T-helper 2 cell treated with Interferon-gamma antibody and Interleukin-4, amounts not matched to agents 5 μg/mL and 100 μg/mL, for 36 hours (primary cell): ENCODE measurements at regions not wholly inside any gene's neighbourhood (a gene's known extent, or its start where the extent isn't known, plus 50 kb on each side); places are given as distances from the start of the nearest gene placed in this dataset.

Source experiments
- DNase-seq: peaks from one replicate; pipeline ENCODE4 v3.0.0; 2021; ENCODE audit warnings: low spot score
- H3K27ac Mint-ChIP-seq: one replicate; pipeline ENCODE4 v1.8.0; 2021; ENCODE audit warnings: mild to moderate bottlenecking, mixed read lengths
- H3K27me3 Mint-ChIP-seq: one replicate; pipeline ENCODE4 v1.8.0; 2021; ENCODE audit warnings: low read depth, mixed read lengths
- H3K36me3 Mint-ChIP-seq: one replicate; pipeline ENCODE4 v1.8.0; 2021; ENCODE audit warnings: low read depth, mixed read lengths
- H3K4me1 Mint-ChIP-seq: one replicate; pipeline ENCODE4 v1.8.0; 2021; ENCODE audit warnings: low read depth, mixed read lengths
- H3K4me3 Mint-ChIP-seq: one replicate; pipeline ENCODE4 v1.8.0; 2022; ENCODE audit warnings: mild to moderate bottlenecking, moderate library complexity, mixed read lengths
- H3K9me3 Mint-ChIP-seq: one replicate; pipeline ENCODE4 v1.8.0; 2021; ENCODE audit warnings: mixed read lengths

DNA sequence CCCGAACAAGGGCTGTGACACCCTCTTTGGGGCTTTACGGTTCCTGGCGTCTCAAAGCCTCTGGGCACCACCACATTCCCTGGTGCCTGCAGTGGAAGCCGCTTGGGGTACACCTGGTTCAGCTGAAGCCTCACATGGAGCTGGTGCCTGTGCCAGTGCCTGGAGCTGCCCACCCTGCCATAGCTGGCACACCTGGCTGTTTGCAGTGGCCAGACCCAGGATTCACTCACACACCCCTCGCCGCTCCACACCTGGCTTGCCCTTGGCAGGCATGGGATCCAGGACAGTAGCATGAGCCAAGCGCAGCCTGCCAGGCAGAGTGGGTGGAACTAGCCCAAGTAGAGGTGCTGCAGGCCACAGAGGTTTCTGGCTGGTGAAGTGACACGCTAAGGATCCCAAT is 641.8 kb downstream of the TLE4 start:
- no peaks in the 10 kb centered on the region for H3K36me3 Mint-ChIP-seq
- H3K27me3 Mint-ChIP-seq, result no peaks in the 10 kb centered on the region
- H3K4me3 Mint-ChIP-seq, result no peak overlapping the region
- H3K9me3 Mint-ChIP-seq, result peaks cover 7% of the 10 kb centered on the region
- no peaks in the 10 kb centered on the region for H3K4me1 Mint-ChIP-seq
- DNase-seq, result no peak
- H3K27ac Mint-ChIP-seq, result no peak overlapping the region

DNA sequence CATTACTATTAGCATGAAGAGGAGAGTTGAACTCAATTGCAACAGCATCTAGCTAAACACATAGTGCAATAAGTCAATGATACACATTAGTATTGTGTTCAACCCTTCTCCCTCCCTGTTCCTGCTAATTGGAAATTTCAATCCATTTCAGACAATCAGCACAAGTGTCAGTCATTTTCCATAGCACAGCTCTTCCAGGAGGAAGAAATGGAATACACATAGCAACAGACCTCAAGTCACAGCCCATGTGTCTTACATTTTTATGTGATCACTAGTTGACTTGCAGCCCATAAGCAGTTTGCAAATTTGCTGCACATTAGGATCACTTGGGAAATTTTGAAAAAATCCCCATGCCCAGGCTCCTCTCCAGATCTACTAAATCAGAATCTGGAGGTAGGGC is 636.9 kb downstream of the TLE4 start:
- Mint-ChIP-seq H3K36me3 (no peaks in the 10 kb centered on the region), H3K4me3 (no peak overlapping the region), H3K27me3 (no peaks in the 10 kb centered on the region), H3K27ac (no peak overlapping the region), H3K9me3 (peaks cover 7% of the 10 kb centered on the region), H3K4me1 (no peaks in the 10 kb centered on the region)
- no peak for DNase-seq

DNA sequence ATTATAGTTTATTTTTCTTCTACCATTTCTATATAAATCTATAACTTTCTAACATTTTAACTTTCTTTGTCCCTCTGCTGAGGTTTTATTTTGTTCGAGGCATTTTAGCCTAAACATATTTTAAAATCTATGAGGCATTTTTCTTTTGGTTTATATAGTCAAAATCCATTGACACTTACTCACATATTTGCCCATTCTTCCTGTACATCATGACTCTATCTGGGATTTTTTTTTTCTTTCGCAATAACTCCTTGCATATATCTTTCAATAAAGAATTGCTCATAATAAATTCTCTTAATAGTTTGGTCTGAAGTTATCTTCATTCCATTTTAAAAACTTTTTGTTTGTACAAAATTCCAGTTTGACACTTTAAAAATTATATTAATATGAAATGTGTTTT is 632.3 kb downstream of the TLE4 start:
- H3K27me3 Mint-ChIP-seq, result no peaks in the 10 kb centered on the region
- no peak for DNase-seq
- H3K4me1 Mint-ChIP-seq, result no peaks in the 10 kb centered on the region
- no peaks in the 10 kb centered on the region for H3K9me3 Mint-ChIP-seq
- H3K27ac Mint-ChIP-seq, result no peak overlapping the region
- H3K36me3 Mint-ChIP-seq, result no peaks in the 10 kb centered on the region
- no peak overlapping the region for H3K4me3 Mint-ChIP-seq

DNA sequence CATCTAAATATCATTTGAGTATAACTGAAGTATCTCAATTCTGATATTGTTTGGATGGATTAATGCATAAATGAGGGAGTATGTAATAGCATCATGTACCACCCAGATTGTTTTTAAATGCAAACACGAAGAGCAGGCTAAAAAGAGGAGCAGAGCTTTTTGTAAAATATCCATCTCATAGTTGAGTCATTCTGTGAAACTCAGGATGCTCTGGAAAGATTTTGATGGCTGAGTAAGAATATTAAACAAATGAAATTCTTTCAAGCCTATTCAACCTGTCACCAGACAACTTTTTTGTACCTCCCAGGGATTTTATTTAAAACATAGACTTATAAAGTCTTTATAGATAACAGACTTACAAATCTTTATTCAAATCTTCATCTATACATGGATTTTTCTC is 625.9 kb downstream of the TLE4 start:
- DNase-seq, result no peak
- no peaks in the 10 kb centered on the region for H3K9me3 Mint-ChIP-seq
- H3K4me3 Mint-ChIP-seq, result no peak overlapping the region
- no peaks in the 10 kb centered on the region for H3K4me1 Mint-ChIP-seq
- no peaks in the 10 kb centered on the region for H3K27me3 Mint-ChIP-seq
- H3K27ac Mint-ChIP-seq, result no peak overlapping the region
- H3K36me3 Mint-ChIP-seq, result no peaks in the 10 kb centered on the region

DNA sequence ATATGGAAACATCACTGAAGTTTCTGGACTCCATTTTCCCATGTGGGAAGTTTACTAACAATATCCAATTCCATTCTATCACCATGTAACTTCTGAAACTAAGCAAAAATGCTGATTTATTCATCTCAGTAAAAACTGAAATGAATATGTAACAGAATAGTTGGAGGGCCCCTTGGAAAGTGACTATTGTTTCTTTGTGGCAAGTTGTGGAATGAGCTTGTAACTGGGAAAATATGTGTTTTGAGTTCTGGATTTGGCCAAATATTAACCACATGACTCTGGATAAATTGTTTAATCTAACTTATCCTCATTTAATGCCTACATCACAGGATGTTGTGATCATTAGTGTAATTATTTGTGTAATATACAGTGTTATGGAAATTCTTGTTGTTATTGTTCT is 619.3 kb downstream of the TLE4 start:
- Mint-ChIP-seq H3K36me3 (no peaks in the 10 kb centered on the region), H3K27ac (no peak overlapping the region), H3K4me3 (no peak overlapping the region), H3K27me3 (no peaks in the 10 kb centered on the region), H3K4me1 (no peaks in the 10 kb centered on the region), H3K9me3 (no peaks in the 10 kb centered on the region)
- no peak for DNase-seq

DNA sequence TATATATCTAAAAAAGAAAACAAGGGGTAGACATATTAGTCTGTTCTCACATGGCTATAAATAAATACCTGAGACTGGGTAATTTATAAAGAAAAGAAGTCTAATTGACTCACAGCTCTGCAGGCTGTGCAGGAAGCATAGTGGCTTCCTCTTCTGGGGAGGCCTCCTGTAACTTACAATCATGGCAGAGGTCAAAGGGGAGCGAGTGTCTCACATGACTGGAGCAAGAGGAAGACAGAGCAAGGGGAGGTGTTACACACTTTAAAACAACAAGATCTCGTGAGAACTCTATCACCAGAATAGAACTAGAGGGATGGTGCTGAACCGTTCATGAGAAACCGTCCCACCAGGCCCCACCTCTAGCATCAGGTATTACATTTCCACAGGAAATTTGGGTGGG is 616.8 kb downstream of the TLE4 start:
- Mint-ChIP-seq H3K36me3 (no peaks in the 10 kb centered on the region), H3K27ac (no peak overlapping the region), H3K9me3 (no peaks in the 10 kb centered on the region), H3K4me1 (no peaks in the 10 kb centered on the region), H3K4me3 (no peak overlapping the region), H3K27me3 (no peaks in the 10 kb centered on the region)
- DNase-seq, result no peak

DNA sequence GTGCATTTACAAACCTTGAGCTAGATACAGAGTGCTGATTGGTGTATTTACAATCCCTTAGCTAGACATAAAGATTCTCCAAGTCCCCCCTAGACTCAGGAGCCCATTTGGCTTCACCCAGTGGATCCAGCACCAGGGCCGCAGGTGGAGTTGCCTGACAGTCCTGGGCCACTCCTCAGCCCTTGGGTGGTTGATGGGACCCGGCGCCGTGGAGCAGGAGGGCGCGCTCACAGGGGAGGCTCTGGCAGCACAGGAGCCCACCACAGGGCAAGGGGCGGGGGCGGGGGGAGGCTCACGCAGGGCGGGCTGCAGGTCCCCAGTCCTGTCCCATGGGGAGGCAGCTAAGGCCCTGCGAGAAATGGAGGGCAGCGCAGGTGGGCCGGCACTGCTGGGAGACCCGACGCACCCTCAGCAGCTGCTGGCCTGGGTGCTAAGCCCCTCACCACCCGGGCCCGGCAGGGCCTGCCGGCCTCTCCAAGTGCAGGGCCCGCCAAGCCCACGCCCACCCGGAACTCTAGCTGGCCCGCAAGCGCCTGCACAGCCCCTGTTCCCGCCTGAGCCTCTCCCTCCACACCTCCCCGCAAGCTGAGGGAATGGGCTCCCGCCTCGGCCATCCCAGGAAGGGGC is 613.5 kb downstream of the TLE4 start:
- H3K36me3 Mint-ChIP-seq, result no peaks in the 10 kb centered on the region
- DNase-seq, result no peak
- no peaks in the 10 kb centered on the region for H3K27me3 Mint-ChIP-seq
- no peaks in the 10 kb centered on the region for H3K9me3 Mint-ChIP-seq
- no peak overlapping the region for H3K27ac Mint-ChIP-seq
- H3K4me3 Mint-ChIP-seq, result no peak overlapping the region
- no peaks in the 10 kb centered on the region for H3K4me1 Mint-ChIP-seq

DNA sequence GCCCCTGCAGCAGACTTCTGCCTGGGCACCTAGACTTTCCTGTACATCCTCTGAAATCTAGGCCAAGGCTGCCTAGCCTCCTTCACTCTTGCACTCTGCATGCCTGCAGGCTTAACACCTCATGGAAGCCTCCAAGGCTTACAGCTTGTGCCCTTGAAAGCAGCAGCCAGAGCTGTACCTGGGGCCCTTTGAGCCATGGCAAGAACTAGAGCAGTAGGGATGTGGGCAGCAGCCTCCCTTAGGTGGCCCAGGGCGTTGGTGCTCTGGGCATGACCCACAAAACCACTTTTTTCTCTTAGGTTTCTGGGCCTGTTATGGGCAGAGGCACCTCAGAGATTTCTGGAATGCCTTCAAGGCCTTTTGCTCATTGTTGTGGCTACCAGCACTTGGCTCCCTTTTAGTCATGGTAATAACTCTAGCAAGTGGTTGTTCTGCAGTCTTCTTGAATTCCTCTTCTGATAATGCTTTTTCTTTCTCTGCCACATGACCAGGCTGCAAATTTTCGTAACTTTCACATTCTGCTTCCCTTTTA is 606.2 kb downstream of the TLE4 start:
- Mint-ChIP-seq H3K4me1 (no peaks in the 10 kb centered on the region), H3K27me3 (no peaks in the 10 kb centered on the region), H3K27ac (no peak overlapping the region), H3K4me3 (no peak overlapping the region), H3K36me3 (no peaks in the 10 kb centered on the region), H3K9me3 (no peaks in the 10 kb centered on the region)
- DNase-seq, result no peak

DNA sequence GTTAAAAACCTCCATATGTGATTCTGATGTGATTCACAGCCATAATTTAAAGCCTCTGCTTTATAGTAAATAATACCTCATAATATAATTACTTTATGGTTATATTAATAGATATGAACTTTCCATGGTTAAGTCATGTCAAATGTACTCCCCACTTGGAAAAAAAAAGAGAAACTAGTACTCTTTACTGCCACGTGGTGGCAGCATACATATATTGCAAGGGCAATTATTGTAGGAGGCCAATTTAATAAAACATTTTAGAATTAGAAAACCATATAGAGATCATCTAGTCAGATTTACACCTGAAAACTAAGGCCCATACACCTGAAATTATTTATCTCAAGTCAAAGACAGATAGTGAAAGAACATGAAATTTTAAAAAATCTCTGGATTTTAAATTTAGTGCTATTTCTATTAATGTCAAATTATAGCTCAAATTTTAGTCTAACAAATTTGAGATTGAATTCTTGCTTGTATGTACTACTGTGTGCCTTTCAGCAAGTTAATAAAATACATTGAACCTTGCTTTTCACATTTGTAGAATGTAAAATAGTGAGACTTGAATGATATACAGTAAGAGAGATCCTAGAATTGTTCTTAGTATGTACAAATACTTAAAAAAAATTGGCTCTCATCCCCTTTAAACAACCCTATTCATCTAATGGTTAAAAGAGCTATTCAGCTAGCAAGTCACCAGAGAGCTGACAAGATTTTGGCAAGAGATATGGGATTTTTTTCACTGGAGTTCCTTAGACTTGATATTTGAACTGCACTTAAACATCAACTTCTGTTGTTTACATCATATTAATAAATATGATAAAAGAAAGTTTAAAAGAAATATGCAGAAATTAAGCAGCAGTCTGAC is 603.8 kb downstream of the TLE4 start:
- DNase-seq, result no peak

DNA sequence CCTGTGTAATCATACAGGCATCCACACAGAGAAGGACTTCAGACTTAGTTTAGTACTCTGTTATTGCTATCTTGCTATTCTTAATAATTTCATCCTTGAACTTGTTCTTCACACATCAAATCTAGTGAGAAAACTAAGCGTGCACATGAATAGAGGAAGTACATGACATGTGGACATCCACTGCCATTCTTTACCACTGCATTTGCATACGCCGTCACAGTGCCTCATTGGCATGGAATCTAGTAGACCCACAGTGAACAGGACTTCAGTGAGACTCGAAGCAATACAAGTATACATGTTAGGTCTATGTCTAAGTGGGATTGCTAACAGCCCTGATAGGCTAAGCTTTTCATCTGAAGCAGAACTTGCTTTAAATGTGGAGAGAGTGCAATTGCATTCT is 592.1 kb downstream of the TLE4 start:
- H3K4me3 Mint-ChIP-seq, result no peak overlapping the region
- H3K9me3 Mint-ChIP-seq, result no peaks in the 10 kb centered on the region
- no peak overlapping the region for H3K27ac Mint-ChIP-seq
- no peak for DNase-seq
- no peaks in the 10 kb centered on the region for H3K27me3 Mint-ChIP-seq
- H3K36me3 Mint-ChIP-seq, result no peaks in the 10 kb centered on the region
- no peaks in the 10 kb centered on the region for H3K4me1 Mint-ChIP-seq

More for the DNA sequence above, 603.8 kb downstream of the TLE4 start:
- Mint-ChIP-seq H3K27ac (no peak overlapping the region), H3K9me3 (no peaks in the 10 kb centered on the region), H3K4me1 (no peaks in the 10 kb centered on the region), H3K27me3 (no peaks in the 10 kb centered on the region), H3K4me3 (no peak overlapping the region), H3K36me3 (no peaks in the 10 kb centered on the region)

DNA sequence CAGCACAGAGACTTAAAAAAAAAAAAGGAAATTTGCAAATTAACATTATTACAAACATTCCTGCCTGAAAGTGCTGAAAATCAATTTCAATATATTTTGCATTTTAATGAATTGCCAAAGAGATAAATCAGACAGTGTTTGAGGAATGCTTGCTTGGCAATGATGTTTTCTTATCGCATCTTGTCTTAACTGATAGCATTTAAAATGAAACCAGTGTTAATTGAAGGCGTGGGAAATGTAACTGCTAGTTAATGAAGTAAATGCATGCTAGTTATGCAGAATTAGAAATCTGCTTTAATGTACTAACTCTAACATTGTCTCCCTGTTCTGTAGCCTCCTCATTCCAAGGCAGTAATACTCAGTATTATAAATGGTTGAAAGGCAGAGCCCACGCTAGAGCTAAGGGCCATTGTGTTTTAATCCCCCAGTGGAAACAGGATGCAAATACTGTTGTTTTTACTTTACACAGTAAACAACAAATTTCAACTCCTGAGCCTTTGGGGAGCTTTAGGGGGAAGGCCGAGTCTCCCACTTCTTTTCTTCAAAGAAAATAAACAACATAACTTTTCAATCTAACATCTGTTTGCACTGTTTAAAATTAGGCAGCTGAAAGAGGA is 586.9 kb downstream of the TLE4 start:
- Mint-ChIP-seq H3K4me1 (no peaks in the 10 kb centered on the region), H3K36me3 (no peaks in the 10 kb centered on the region), H3K27me3 (no peaks in the 10 kb centered on the region), H3K4me3 (no peak overlapping the region), H3K9me3 (peaks cover 2% of the 10 kb centered on the region), H3K27ac (no peak overlapping the region)
- no peak for DNase-seq

DNA sequence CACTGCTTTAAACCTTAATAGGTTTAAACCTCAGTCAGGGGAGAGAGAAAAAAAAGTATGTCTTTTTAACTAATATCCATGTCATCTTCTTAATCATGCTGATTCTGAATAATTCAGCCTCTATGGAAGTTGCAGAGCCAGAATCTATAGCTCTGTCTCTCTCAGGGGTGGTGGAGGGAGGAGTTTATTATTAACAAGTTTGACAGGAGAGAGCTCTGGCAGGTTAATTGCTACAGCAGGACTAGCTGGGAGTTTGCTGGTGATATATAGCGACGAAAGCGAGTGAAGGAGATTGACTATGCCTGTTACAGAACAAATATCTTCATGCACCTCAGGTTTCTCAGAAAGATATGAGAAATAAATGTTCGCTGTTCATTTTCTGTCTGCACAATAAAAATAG is 586.4 kb downstream of the TLE4 start:
- H3K27ac Mint-ChIP-seq, result no peak overlapping the region
- no peaks in the 10 kb centered on the region for H3K36me3 Mint-ChIP-seq
- H3K4me3 Mint-ChIP-seq, result no peak overlapping the region
- no peaks in the 10 kb centered on the region for H3K27me3 Mint-ChIP-seq
- no peaks in the 10 kb centered on the region for H3K4me1 Mint-ChIP-seq
- no peak for DNase-seq
- peaks cover 6% of the 10 kb centered on the region for H3K9me3 Mint-ChIP-seq

DNA sequence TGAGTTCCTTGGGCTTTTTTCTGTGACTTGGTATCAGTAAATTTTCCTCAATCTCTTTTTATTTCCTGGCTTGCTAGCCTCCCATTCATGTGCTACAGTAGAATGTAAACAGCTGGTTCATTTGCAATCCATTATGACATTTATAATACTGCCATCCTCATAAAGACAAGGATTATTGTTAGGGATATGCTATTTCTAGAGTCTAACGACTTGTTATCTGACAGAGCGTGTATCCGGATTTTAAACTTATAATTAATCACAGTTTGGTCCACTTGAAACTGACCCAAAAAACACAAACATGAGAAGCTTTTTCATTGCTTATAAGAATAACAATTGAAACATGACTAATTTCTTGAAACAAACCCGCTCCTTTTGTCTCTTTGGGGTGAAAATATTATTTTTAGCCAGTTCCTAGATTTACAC is 585.8 kb downstream of the TLE4 start:
- Mint-ChIP-seq H3K4me1 (no peaks in the 10 kb centered on the region), H3K9me3 (peaks cover 6% of the 10 kb centered on the region), H3K36me3 (no peaks in the 10 kb centered on the region), H3K27ac (no peak overlapping the region), H3K4me3 (no peak overlapping the region), H3K27me3 (no peaks in the 10 kb centered on the region)
- no peak for DNase-seq

DNA sequence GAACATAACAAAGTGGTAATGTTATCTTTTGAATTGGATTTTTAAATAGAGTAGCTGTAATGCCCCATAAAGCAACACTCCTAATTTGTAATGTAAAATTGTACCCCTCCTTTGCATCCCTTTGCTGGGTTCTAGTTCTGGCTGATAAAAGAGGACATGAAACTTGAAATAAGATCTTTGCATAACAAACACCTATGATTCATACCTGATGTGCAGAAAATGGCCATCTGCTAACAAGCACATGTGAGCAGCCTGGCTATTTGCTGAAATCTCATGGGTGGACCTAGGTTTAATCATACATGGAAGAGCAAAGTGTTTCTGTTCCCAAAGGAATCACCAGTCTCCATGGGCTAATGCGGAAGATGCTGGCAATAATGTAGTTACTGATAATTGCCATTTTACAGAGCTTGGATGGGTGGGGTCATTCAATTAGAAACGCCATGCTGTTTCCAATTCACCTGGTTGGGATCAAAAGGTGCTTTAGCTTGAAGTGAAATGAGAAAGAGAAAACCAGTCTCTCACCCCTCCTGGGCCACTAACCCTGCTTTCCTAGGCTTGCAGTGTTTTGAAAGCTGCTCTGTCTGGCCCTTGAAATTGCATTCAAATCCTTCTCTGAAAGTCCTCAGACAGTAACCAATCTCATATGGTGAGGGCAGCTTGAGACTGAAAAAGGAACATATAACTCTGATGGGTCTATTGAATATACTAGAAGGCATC is 585.1 kb downstream of the TLE4 start:
- Mint-ChIP-seq H3K9me3 (peaks cover 6% of the 10 kb centered on the region), H3K27ac (no peak overlapping the region), H3K4me3 (no peak overlapping the region)

More for the DNA sequence above, 585.1 kb downstream of the TLE4 start:
- H3K27me3 Mint-ChIP-seq, result no peaks in the 10 kb centered on the region
- no peaks in the 10 kb centered on the region for H3K4me1 Mint-ChIP-seq
- no peaks in the 10 kb centered on the region for H3K36me3 Mint-ChIP-seq
- no peak for DNase-seq
